SKM-1 treated with dmso at 0.1 percent for 144 hours (cell line): ENCODE measurements at regions not wholly inside any gene's neighbourhood (a gene's known extent, or its start where the extent isn't known, plus 50 kb on each side); places are given as distances from the start of the nearest gene placed in this dataset.

Source experiments
- DNase-seq: peaks from one replicate; lab custom pipeline; 2025; ENCODE audit not compliant: unreplicated experiment; lab: John Stamatoyannopoulos, UW

DNA sequence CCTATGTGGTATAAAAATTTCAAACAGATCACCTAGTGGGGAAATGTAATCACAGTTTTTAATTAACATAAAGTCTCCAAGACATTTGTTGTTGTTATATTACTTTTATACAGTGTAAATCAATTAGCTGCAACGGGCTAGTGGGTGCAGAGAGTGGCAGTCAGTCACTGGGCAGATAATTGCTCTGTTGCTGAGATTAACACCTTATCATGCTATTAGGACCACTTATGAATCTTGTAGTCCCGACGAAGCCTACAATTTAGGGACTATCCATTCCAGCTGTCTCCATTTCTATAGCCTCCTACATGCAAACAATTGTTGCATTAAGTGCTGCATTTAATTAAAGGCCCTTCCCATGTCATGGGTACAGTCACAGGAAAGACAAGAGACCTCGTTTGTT is 158.9 kb upstream of the PROX1 start:
- DNase-seq, result no peak

DNA sequence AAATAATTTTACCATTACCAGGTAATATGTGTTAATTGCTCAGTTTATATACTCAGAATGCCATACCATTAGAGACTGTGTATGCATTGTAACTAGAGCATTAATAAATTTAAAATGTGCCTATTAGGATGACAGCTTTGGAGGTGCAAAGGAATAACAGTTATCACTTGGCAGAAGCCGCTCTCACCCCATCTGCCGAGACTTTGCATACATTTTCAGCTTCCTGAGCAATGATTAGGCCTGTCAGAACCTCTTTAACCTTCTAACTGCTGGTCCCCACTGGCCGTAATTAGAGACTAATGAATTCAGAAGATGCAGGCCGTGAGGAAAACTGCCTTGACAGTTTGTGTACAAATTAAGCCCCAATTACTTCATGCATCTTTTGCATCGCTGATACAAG is 158.0 kb upstream of the PROX1 start:
- no peak for DNase-seq

DNA sequence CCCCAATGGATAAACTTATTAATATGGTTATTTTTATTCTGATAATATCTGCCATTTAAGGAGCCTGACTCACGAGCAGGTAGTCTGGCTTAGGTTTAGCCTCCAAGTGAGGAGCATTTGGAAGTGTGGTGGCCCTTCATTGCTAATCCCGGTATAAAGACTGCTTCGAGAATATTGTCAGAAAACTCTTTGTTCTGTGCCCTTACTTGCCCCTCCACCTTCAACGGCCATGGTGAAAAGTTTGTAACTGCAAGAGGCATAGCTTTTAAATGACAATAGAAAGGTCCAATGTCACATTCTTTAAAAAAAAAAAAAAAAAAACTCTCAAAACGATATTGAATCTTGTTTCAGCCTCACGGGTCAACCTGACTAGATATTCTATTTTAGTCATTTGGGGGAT is 157.4 kb upstream of the PROX1 start:
- DNase-seq, result no peak

DNA sequence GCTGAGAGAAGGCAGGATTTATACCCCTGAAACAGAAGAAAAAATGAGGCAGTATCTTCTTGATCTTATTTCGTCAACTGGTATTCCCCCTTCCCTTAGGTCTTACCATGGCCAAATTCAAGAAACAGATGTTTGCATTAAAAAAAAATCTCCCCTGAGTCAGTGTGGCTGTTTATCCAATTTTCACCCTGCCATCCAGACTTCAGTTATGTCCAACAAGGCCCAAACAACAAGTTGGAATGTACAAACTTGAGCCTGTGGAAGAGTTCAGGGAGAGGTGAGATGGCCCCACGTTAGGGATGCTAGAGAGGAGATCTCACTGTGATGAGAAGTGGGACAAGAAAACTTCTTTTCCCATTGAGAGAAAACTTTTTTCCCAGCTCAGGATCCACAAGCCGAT is 147.2 kb upstream of the PROX1 start:
- DNase-seq, result no peak

DNA sequence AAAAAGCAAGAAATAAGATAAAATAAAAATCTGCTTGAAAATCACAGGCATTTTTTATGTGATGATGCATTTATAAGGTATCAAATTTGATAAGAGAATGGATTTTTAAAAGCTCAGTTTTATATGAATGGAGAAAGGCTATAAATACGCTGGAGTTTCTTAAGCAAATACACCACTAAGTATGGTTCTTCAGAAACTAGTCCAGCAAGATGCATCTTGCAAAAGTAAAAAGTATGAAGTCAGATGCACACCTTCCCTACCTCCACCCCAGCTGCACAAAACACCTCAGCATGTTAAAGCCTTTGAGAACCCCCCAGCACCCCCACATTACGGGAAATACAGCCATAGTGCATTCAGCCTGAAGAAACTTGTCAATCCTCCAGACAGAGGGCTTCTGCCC is 143.1 kb upstream of the PROX1 start:
- DNase-seq, result no peak

DNA sequence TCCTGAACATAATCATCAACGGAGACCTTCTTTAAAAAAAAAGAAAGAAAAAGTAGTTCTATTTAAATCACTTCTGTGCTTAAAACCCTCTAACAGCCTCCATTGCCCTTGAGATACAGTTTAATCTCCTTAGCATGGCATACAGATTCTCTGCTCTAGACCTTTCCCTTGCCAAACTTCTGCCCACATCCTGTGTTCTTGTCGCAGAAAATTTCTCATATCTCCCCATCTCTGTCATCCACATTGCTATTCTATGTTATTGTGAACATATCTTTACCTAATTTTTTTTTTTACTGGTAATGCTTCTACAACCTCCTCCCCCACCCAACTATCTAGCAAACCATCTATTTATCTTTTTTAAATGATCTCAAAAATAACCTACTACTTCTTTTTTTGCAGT is 135.7 kb upstream of the PROX1 start:
- no peak for DNase-seq

DNA sequence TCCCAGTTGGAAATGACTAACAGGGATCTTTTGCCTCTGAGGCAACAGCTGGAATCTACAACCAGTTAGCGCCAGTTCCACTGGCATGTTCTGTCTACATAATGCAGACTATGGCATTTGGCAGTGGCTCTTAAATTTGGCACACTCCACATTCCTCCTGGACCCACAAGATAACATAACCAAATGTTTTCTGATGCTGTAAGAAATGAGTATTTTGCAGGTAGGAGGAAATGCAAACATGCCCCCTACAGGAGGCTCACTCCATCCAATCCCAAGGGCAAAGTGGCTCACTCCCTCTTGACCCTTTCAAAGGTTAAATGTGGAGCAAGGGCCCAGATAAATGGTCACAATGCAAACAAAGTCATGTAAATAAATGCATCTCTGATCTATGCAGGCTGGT is 129.2 kb upstream of the PROX1 start:
- no peak for DNase-seq

DNA sequence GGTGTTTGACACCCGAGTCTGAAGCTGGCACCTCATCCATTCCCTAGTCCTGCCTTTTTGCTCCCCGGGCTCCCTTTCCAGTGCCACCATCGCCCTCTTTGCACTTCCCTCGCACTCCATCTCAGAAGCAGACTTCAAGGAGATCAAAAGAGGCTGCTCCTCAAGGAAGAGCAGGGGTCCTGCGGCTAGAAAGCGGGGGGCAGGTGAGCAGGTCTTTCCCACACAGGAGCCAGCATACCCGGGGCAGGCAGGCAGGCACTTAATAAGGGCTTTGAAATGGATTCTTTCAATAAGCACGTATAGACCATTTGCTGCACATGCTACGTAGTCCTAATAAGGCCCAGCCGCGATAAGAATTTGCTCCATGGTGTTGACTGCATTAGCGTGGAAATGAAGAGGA is 125.9 kb upstream of the PROX1 start:
- DNase-seq, result no peak

DNA sequence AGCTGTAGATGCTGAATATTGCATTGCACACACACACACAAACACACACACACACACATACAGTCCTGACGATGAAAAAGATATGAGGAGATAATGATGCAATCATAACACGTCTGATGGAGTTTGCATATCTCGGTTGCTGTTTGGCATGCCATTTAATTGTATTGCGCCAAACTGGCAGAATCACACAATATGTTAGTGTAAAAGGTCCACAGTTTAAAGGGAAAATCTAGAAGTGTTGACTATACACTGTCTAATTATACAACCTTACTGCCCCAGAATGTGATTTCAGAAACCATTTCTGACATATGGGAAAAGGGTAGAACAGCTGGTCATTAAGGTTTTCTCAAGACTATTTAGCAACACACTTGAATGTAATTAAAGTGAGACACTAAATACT is 123.7 kb upstream of the PROX1 start:
- DNase-seq, result no peak

DNA sequence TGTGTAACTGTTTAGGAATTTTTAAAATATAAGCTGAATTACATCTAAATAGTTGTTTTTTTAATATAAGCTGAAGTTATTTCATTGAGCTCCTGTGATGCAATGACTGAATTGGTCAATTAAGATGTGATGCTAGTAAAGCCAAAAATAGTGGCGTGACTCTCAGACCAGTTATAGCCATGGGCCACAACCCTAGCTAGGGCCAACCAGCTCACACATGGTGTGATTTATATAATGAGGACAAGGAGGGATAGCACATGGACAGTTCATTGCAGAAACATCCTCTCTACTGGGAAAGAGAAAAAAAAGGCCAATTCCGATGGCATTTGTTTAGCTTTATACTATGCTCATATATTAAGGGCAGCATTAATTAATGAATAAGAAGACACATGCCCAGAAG is 119.3 kb upstream of the PROX1 start:
- no peak for DNase-seq

DNA sequence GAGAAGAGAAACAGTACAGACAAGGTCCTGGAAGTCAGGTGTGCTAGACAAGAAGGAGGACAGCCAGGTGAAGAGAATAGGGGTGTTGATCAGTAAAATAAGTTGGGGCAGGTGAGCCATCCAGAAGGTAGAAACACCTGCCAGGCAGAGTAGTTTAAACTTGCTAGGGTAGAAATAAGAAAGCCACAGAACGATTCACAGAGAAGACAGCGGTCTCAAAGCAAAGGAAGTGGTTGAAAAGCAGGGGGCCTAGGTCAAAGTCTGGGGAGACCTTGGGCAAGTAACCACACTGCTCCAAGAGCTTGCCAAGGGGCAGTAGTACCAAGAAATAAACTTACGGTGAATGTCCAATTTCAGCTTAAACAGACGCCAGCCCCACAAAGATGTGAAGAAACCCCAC is 116.6 kb upstream of the PROX1 start:
- DNase-seq, result no peak

DNA sequence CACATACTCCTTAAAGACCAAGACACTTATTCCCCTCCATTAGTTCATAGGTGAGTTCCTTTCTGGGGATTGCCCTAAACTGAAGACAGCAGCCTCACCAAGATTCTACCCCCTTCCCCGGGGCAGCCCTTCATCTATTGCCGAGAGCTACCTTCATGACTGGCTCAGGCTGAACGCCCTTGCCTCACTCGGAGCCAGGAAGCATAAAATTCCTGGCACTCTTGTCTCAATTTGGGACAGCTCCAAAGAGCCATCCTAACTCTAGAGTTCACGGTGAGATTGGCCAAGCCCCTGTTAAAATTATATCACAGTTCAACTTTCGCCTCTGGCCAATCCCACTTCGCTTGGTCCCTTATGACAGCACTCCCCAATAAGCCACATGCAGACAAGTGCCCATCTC is 113.0 kb upstream of the PROX1 start:
- DNase-seq, result no peak

DNA sequence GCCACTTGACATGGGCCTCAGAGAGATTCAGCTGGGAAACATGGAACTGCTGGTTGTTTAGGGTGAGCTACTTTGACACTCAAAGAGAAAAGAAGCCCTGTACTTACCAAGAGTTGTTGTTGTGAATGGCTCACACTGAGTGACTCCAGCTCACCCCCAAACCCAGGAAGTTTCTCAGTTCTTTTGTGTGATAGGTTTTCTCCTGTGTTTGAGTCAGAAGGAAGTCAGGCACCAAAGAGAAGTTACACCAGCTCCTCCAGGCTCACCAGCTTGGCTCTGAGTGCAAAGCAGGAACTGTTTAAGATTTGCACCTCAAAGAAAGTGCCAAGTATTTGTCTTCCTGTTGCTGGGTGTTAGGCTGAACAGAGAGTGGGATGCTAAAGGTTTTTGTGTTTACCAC is 111.2 kb upstream of the PROX1 start:
- DNase-seq, result no peak

DNA sequence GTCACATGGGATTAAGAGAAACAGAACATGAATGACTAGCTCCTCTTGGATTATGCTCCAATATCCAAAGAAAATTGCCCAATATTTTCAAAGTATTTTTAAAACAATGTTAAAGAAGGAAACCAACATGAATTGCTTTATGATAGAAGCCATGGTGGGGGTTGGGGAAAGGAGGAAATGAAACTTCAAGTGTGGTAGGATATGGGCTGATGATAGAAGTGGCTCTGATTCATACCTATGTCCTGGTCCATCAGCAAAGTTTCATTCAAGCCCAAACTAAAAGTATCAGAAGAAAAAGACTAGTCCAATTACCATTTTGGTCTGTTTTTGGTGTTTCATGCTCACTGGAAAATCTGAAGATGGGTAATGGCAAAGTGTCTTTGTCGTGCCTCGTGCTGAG is 104.2 kb upstream of the PROX1 start:
- DNase-seq, result no peak

DNA sequence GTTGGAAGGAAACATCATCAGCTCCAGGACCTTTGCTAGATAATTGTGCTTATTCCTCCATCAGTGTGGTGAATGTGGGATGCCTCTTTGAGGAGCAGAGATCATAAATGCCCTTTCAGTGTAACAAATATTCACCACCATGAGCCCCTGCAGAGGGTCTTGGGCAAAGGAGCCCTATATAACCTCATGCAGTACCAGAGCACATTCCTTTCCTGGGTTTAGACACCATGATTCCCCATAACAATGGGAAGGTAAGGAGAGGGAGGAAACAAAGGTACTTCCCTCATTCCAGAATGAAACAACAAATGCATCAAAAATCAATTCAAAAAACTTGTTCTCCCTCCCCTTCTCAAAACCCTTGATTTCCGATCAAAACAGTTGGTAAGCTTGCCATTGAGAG is 103.4 kb upstream of the PROX1 start:
- no peak for DNase-seq

DNA sequence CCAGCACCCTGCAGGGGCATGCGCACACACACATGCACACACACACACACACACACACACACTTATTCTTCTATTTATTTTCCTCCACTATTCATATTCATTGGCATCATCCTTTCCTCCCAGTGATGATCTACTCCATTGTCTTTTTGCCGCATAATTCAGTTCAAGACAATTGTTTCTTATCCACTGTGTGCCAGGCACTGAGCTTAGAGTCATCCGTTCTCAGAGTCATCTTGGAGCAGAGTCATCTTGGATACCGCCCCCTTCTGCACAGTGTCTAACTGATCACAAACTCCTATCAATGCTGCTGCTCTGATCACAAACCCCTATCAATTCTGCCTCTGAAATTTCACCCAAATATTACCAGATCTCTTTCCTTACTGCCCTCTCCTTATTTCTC is 102.8 kb upstream of the PROX1 start:
- DNase-seq, result no peak

DNA sequence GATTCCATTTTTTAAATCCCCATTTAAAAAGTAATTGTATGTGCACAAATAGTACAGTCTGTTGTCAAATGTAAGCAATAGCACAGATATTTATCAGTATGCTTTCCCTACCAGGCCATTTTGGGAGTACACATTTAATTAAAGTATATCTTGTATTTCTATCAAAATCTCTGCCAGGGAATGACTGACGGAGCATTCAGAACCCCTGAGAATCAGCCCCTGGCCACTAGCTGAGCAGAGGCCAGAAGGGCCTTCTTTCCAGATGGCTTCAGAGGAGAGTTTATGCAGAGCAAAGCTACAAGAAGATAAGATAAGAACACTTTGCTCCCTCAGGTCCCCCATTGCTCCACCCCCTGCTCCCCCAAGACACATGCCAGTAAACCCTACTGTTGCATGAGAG is 99.9 kb upstream of the PROX1 start:
- DNase-seq, result no peak

DNA sequence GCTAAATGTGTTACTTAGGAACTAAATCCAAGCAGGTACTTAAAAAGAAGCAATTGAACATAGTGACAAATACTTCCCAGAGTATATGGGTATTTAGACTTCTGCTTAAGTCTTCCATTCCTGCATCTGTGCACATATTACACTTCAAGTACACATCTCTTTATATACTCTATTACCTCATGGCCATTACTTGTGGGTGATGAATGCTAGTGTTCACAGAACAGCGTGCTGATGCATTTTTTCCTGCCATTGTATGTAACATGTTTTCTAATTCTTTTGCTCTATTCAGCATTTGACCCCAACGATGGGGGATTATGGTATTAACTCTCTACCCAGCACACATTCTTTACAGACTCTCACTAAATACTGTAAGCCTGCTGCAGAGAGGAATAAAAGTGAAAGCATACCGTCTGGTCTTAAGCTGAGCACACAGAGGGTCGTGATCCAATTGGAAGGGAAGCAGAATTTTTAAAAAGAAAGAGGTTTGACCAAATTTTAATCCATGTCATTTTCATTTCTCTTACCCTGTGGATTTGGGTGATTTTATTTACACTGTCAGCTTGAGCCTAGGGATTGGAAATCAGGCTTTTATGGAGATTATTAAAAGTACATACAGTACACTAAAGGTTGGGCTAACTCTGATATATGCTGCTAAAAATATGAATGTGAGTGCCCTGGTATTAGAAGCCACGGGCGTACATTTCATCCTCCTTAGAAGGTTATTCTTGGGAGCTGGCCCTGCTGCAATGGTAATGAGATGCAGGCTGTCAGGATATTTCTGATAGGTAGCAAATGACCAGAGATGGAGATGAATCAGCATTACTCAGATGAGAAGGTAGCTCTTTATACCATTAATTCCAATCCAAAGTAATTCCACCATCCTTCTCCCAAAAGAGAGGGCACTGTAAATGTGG is 95.5 kb upstream of the PROX1 start:
- no peak for DNase-seq

DNA sequence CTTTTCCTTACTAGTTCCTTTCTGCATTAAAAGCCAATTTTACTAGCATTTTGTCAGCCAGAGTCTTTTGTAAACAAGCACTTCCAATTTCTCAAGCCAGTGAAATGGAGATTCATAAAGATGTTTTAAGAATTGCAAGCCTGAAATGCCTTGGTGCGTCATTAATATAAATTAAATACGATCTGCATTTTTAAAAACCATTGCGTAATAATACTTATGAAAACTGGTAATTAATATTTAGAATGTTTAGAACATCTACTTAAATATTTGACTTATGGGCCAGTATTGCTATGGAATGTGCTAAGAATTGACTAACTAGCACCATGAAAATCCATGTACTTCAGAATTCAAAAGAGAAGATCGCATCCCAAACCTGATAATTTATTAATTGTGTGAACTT is 89.1 kb upstream of the PROX1 start:
- no peak for DNase-seq

DNA sequence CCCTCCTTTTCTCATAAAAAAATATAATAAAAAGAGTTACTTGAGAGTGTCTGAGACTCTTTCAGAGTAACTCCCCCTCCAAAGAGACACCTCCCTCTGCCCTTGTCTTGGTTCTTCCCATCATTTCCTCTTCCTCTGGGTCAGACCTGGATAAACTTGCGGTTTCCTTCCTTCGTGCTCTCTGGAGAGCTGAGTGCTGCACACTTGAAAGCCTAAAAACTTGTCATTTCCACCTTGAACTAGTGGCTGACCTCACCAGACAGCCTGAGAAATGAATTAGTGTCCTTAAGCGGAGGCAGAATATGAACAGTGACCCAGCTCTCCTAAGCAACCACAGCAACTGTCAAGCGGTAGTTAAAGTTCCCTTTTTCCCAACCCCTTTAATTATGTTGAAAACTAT is 88.4 kb upstream of the PROX1 start:
- DNase-seq, result peak; percentile 88

DNA sequence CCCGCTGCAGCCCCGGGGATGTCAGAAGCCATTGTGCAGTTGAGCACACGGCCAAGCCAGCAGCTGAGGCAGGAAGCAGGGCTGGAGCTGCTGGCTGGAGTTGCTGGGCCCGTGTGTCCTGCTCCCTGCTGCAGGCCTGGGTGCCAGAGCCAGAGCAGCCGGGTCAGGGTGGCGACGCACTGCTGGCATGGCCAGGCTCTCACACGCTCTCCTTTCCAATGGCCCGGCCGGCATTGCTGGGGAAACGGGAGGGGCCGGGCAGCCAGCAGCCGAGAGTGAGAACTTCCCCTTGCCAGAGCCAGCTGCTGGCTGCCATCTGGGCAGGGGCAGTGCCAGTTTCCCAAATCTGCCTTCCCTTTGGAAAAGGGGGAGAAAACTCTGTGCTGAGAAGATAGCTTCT is 82.4 kb upstream of the PROX1 start:
- no peak for DNase-seq

DNA sequence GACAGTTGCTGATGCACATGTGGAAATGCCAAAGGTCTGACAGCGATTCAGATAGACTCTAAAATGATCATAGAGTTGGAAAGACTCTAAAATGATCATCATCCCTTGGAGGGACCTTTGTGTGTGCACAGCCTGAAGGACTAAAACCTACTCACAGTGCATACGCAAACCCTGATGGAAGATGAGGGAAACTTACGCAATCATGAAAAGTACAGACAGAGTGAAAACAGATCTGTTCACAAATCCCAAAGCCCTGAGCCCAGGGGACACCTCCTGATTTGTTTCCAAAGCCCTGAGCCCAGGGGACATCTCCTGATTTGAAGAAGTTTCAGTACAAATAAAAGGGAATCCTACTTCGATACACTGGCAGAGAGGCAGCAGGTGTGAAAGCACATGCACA is 79.3 kb upstream of the PROX1 start:
- DNase-seq, result no peak

DNA sequence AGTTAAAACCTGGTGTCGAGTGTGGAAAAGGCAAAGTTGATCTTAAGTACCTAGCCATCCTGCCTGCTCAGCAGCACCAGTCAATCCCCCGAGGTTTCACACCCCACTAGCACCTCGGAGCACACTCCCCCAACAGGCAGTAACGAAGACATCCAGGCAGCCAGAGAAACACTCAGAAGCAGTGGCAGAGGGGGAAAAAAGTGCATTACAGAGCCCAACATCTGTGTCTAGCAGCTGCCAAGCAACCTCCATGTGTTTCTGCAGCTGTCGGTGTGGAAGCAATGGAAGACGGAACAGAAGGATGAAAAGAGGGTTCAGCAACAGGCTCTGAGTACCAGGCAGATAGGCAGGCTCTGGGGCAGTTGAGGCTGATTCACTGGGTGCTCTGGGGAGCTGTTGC is 73.4 kb upstream of the PROX1 start:
- DNase-seq, result no peak
